WTC11 (cell line): ENCODE measurements at regions not wholly inside any gene's neighbourhood (a gene's known extent, or its start where the extent isn't known, plus 50 kb on each side); places are given as distances from the start of the nearest gene placed in this dataset.

Experiments used
- CREB1 ChIP-seq: sonication (generic); formaldehyde crosslinking; IDR thresholded peaks from 2 replicates; pipeline ENCODE4 v1.8.0; 2023; ENCODE audit warnings: mild to moderate bottlenecking, missing genetic modification reagents
- CTCF ChIP-seq: fragments of 200-600 bp; IDR thresholded peaks from 2 replicates; pipeline ENCODE4 v1.8.0; 2022; ENCODE audit warnings: antibody characterized with exemption
- FOXP4 ChIP-seq: sonication (generic); formaldehyde crosslinking; IDR thresholded peaks from 2 replicates; pipeline ENCODE4 v1.8.0; 2022; ENCODE audit warnings: mild to moderate bottlenecking, missing genetic modification reagents
- NFE2L1 ChIP-seq: sonication (generic); formaldehyde crosslinking; IDR thresholded peaks from 2 replicates; pipeline ENCODE4 v1.8.1; 2023; ENCODE audit warnings: missing genetic modification reagents
- SP1 ChIP-seq: sonication (generic); formaldehyde crosslinking; conservative IDR thresholded peaks from 2 replicates; pipeline ENCODE4 v1.8.1; 2022; ENCODE audit warnings: missing genetic modification reagents
- ZNF671 ChIP-seq: fragments of 250-450 bp; sonication (Bioruptor Pico); IDR thresholded peaks from 2 replicates; pipeline ENCODE4 v1.8.0; 2021; ENCODE audit warnings: mild to moderate bottlenecking

GRCh38 chr10:56585447-56586171 lies 224.6 kb upstream of the ZWINT start:
- no peak for TF ChIP-seq NFE2L1 (CRISPR knock-in tag)
- no peak for TF ChIP-seq CTCF
- TF ChIP-seq ZNF671 (CRISPR knock-in tag), result no peak
- no peak for TF ChIP-seq FOXP4
- no peak for TF ChIP-seq SP1 (CRISPR knock-in tag)
- no peak for TF ChIP-seq CREB1 (CRISPR knock-in tag)
